ENCODE measurements at regions not wholly inside any gene's neighbourhood (a gene's known extent, or its start where the extent isn't known, plus 50 kb on each side); places are given as distances from the start of the nearest gene placed in this dataset.

GRCh38 chr10:106401161-106401560 is 763.3 kb downstream of the SORCS1 start:
- TF ChIP-seq CTCF (IDR thresholded peaks at IDR 0.05; ENCODE audit: low read depth, low read length): no peak
- TF ChIP-seq EZH2phosphoT487 (IDR thresholded peaks at IDR 0.05; ENCODE audit: low read depth): no peak

All from OCI-LY3 (cell line).